Spleen (tissue), 11 donors: ENCODE measurements at regions not wholly inside any gene's neighbourhood (a gene's known extent, or its start where the extent isn't known, plus 50 kb on each side); places are given as distances from the start of the nearest gene placed in this dataset.

Experiments
- DNase-seq: peaks from one replicate; pipeline ENCODE4 v3.0.0-alpha.2; 2020
- H3K27ac ChIP-seq, 8 donors: fragments of 200-600 bp; sonication (generic) in 7 of 8; 1 replicate in 4 of 8; 2 replicates in 4 of 8; pipeline versions ENCODE4 v1.5.0 to v1.8.0; 2016 to 2021; ENCODE audit warnings: inconsistent platforms in 4 of 8, mild to moderate bottlenecking in 4 of 8, moderate library complexity in 1 of 8
- H3K27me3 ChIP-seq, 7 donors: fragments of 200-600 bp; sonication (generic) in 6 of 7; replicated peaks in 1 of 7; 1 replicate in 4 of 7; 2 replicates in 3 of 7; pipeline versions ENCODE4 v1.5.0 to v1.8.0; 2016 to 2021; ENCODE audit warnings: inconsistent platforms in 3 of 7, mild to moderate bottlenecking in 1 of 7
- H3K36me3 ChIP-seq, 6 donors: fragments of 200-600 bp; sonication (generic) in 5 of 6; 1 replicate in 4 of 6; 2 replicates in 2 of 6; pipeline versions ENCODE4 v1.5.0 to v1.8.0; 2016 to 2021; ENCODE audit warnings: inconsistent platforms in 2 of 6
- H3K4me1 ChIP-seq, 6 donors: fragments of 200-600 bp; sonication (generic) in 5 of 6; 1 replicate in 3 of 6; 2 replicates in 3 of 6; pipeline versions ENCODE4 v1.5.0 to v1.8.0; 2016 to 2021; ENCODE audit warnings: inconsistent platforms in 3 of 6
- H3K4me3 ChIP-seq, 8 donors: fragments of 200-600 bp; sonication (generic) in 7 of 8; 1 replicate in 4 of 8; 2 replicates in 4 of 8; pipeline versions ENCODE4 v1.5.0 to v1.8.0; 2016 to 2021; ENCODE audit warnings: inconsistent platforms in 4 of 8, mild to moderate bottlenecking in 4 of 8, moderate library complexity in 2 of 8
- H3K9me3 ChIP-seq, 8 donors: fragments of 200-600 bp; sonication (generic) in 7 of 8; 1 replicate in 4 of 8; 2 replicates in 4 of 8; pipeline versions ENCODE4 v1.5.0 to v1.8.0; 2016 to 2021; ENCODE audit warnings: inconsistent platforms in 4 of 8
- CTCF ChIP-seq, 11 experiments: fragments of 200-600 bp in 7 of 11; fragments of 450-650 bp in 4 of 11; sonication (generic) in 4 of 11; IDR thresholded peaks in 8 of 11; conservative IDR thresholded peaks in 3 of 11; 1 replicate in 7 of 11; 2 replicates in 4 of 11; pipeline versions ENCODE4 v1.4.0 to v1.8.0; 2016 to 2021; ENCODE audit warnings: antibody characterized with exemption in 11 of 11, inconsistent platforms in 4 of 11, mild to moderate bottlenecking in 1 of 11
- POLR2A ChIP-seq, 3 donors: fragments of 450-650 bp; IDR thresholded peaks; one replicate each; pipeline ENCODE4 v1.5.1; 2017; ENCODE audit warnings: antibody characterized with exemption in 3 of 3, mild to moderate bottlenecking in 1 of 3
- POLR2AphosphoS5 ChIP-seq, 3 donors: sonication (generic); formaldehyde crosslinking; IDR thresholded peaks; one replicate each; pipeline ENCODE4 v1.5.1; 2017; ENCODE audit warnings: antibody characterized with exemption in 3 of 3
- WGBS, 5 donors: extraction: QIAGEN DNeasy Blood & Tissue Kit in 3 of 5; methylation state at CpG; one replicate each; pipeline versions ENCODE4 v1.1.5 to v1.1.7; 2013 to 2018; 5-methylcytosine and 5-hydroxymethylcytosine counted together
- intact Hi-C: fragments of 100-400 bp; cut with DNase I; formaldehyde crosslinking; loops from one replicate; pipeline ENCODE4 v1.15.0; 2023; ENCODE audit warnings: low total_unique reads
- donor health status: healthy with polysubstance abuse.
- donor health status: DM: no; HTN: no; CAD: no; lungs with moderate emphysema.
- donor health status: DM: no; HTN: no; CAD: no.
- donor health status: Bipolar disorder and iron deficiency.
- donor health status: healthy.
- donor health status: DM: no; HTN: no; CAD: no.
- donor health status: DM: yes; HTN: yes; CAD: no.

GRCh38 chr5:74471875-74472274 lies 168.7 kb downstream of the ENC1 start:
- no peak overlapping the region for H3K4me3 ChIP-seq

GRCh38 chr5:74469234-74469994 lies 171.1 kb downstream of the ENC1 start:
- intact Hi-C loops = no loop called here

More at GRCh38 chr5:74471875-74472274, 168.7 kb downstream of the ENC1 start:
- Histone ChIP-seq H3K27ac (no peak overlapping the region), H3K4me1 (peaks cover 0 to 6% (median 0%) of the 10 kb centered on the region in 6 donors), H3K27me3 (no peaks in the 10 kb centered on the region), H3K36me3 (no peaks in the 10 kb centered on the region), H3K9me3 (no peaks in the 10 kb centered on the region)
- intact Hi-C loops = no loop called here
- WGBS, 5 donors = 86 to 98% (median 88%) methylated on average over 2 of the region's 2 CpGs
- TF ChIP-seq CTCF (IDR thresholded peaks at IDR 0.05 in 8 of 11, conservative IDR thresholded peaks at IDR 0.05 in 3 of 11) (no peak), POLR2AphosphoS5 (IDR thresholded peaks at IDR 0.05) (no peak)
- no peak for DNase-seq

GRCh38 chr5:74468421-74468820 lies 172.1 kb downstream of the ENC1 start:
- H3K4me3 ChIP-seq = no peak overlapping the region
- 92 to 98% (median 95%) methylated on average over 5 of the region's 5 CpGs for WGBS, 5 donors
- H3K36me3 ChIP-seq = no peaks in the 10 kb centered on the region
- DNase-seq = no peak
- H3K4me1 ChIP-seq = peaks cover 0 to 6% (median 0%) of the 10 kb centered on the region in 6 donors
- TF ChIP-seq CTCF (IDR thresholded peaks at IDR 0.05 in 8 of 11, conservative IDR thresholded peaks at IDR 0.05 in 3 of 11) = no peak
- no peak for TF ChIP-seq POLR2A (IDR thresholded peaks at IDR 0.05)
- TF ChIP-seq POLR2AphosphoS5 (IDR thresholded peaks at IDR 0.05) = no peak
- H3K9me3 ChIP-seq = no peaks in the 10 kb centered on the region
- peak overlapping the region in 6 of 8 donors; percentile 48 to 62 (median 58) for H3K27ac ChIP-seq
- intact Hi-C loops = no loop called here
- H3K27me3 ChIP-seq = no peaks in the 10 kb centered on the region

More at GRCh38 chr5:74469234-74469994, 171.1 kb downstream of the ENC1 start:
- no peak overlapping the region for H3K4me3 ChIP-seq
- WGBS, 5 donors = 74 to 84% (median 82%) methylated on average over 8 of the region's 8 CpGs
- no peak for DNase-seq
- H3K4me1 ChIP-seq = peaks cover 0 to 6% (median 0%) of the 10 kb centered on the region in 6 donors
- no peaks in the 10 kb centered on the region for H3K36me3 ChIP-seq
- no peak for TF ChIP-seq POLR2AphosphoS5 (IDR thresholded peaks at IDR 0.05)
- no peak for TF ChIP-seq POLR2A (IDR thresholded peaks at IDR 0.05)
- no peak for TF ChIP-seq CTCF (IDR thresholded peaks at IDR 0.05 in 8 of 11, conservative IDR thresholded peaks at IDR 0.05 in 3 of 11)
- no peaks in the 10 kb centered on the region for H3K27me3 ChIP-seq
- no peak overlapping the region for H3K27ac ChIP-seq
- no peaks in the 10 kb centered on the region for H3K9me3 ChIP-seq

GRCh38 chr5:74465724-74466123 lies 174.8 kb downstream of the ENC1 start:
- peaks cover 0 to 6% (median 0%) of the 10 kb centered on the region in 6 donors for H3K4me1 ChIP-seq
- intact Hi-C loops = no loop called here
- H3K27ac ChIP-seq = no peak overlapping the region
- H3K9me3 ChIP-seq = no peaks in the 10 kb centered on the region
- no peak for TF ChIP-seq CTCF (IDR thresholded peaks at IDR 0.05 in 8 of 11, conservative IDR thresholded peaks at IDR 0.05 in 3 of 11)
- TF ChIP-seq POLR2A (IDR thresholded peaks at IDR 0.05) = no peak
- no peak for TF ChIP-seq POLR2AphosphoS5 (IDR thresholded peaks at IDR 0.05)
- H3K27me3 ChIP-seq = no peaks in the 10 kb centered on the region
- no peak for DNase-seq
- H3K4me3 ChIP-seq = no peak overlapping the region
- 80 to 89% (median 87%) methylated on average over 2 of the region's 2 CpGs for WGBS, 5 donors
- H3K36me3 ChIP-seq = no peaks in the 10 kb centered on the region
